GM12878 (cell line): ENCODE measurements at regions not wholly inside any gene's neighbourhood (a gene's known extent, or its start where the extent isn't known, plus 50 kb on each side); places are given as distances from the start of the nearest gene placed in this dataset.

Source experiments
- ATAC-seq: fragments of 200-7000 bp; cut with Tn5 transposase; 3 replicates; pipeline ENCODE4 v1.9.1; 2020; ENCODE audit warnings: mild to moderate bottlenecking, moderate library complexity
- BruUV-seq: library from RNA; stranded (reverse); fragments of 400-500 nt; replicated peaks from 2 replicates; lab custom pipeline; 2021; lab: Mats Ljungman, UMichigan
- CTCF ChIA-PET: fragments of 300-600 bp; sonication (Branson Sonifier 250); formaldehyde crosslinking; extraction: SDS; loops from one replicate; lab custom pipeline; 2021; ENCODE audit warnings: inconsistent platforms; lab: Yijun Ruan, JAX
- POLR2A ChIA-PET: fragments of 350-600 bp; formaldehyde crosslinking; extraction: SDS; loops from one replicate; lab custom pipeline; 2021; ENCODE audit warnings: inconsistent platforms; lab: Charles Lee
- RAD21 ChIA-PET: fragments of 300-600 bp; sonication (Branson Sonifier 250); formaldehyde crosslinking; loops from one replicate; lab custom pipeline; 2023; ENCODE audit warnings: antibody characterized with exemption; ENCODE audit not compliant: unreplicated experiment; lab: Charles Lee
- SMC1A ChIA-PET: fragments of 300-600 bp; sonication (Branson Sonifier 250); formaldehyde crosslinking; loops from one replicate; lab custom pipeline; 2023; ENCODE audit not compliant: unreplicated experiment, uncharacterized antibody; lab: Charles Lee
- DNase-seq: peaks from one replicate; pipeline ENCODE4 v3.0.0-alpha.2; 2011; ENCODE audit warnings: low read depth, low spot score
- FAIRE-seq: peaks from 3 replicates; lab custom pipeline; 2011; peaks lifted over from hg19 to GRCh38; lab: Jason Lieb, UNC
- H2AFZ ChIP-seq: 2 replicates; pipeline ENCODE4 v1.6.0; 2011; ENCODE audit warnings: low read depth, low read length, control low read depth; ENCODE audit not compliant: control insufficient read depth
- H3K27ac ChIP-seq: 2 replicates; pipeline ENCODE4 v1.5.1; 2011; ENCODE audit warnings: control low read depth; ENCODE audit not compliant: control insufficient read depth, insufficient read depth
- H3K27me3 ChIP-seq, 2 experiments: replicated peaks in 1 of 2; 2 replicates each; pipeline versions ENCODE4 v1.6.0 to v1.6.1; 2011; ENCODE audit warnings: low read length in 1 of 2; ENCODE audit not compliant: control insufficient read depth in 2 of 2, insufficient read depth in 2 of 2
- H3K36me3 ChIP-seq, 2 experiments: 2 replicates each; pipeline ENCODE4 v1.5.1; 2011; ENCODE audit warnings: low read length in 1 of 2; ENCODE audit not compliant: control insufficient read depth in 2 of 2, insufficient read depth in 2 of 2
- H3K4me1 ChIP-seq: 2 replicates; pipeline ENCODE4 v1.6.1; 2011; ENCODE audit warnings: mild to moderate bottlenecking, low read length, moderate library complexity, mixed read lengths; ENCODE audit not compliant: control insufficient read depth, insufficient read depth
- H3K4me2 ChIP-seq: 2 replicates; pipeline ENCODE4 v1.6.0; 2011; ENCODE audit warnings: control low read depth; ENCODE audit not compliant: control insufficient read depth, insufficient read depth
- H3K4me3 ChIP-seq: fragments of 200-600 bp; sonication (generic); 2 replicates; pipeline ENCODE4 v1.5.1; 2016
- H3K79me2 ChIP-seq: 2 replicates; pipeline ENCODE4 v1.6.0; 2011; ENCODE audit warnings: low read length; ENCODE audit not compliant: control insufficient read depth, insufficient read depth
- H3K9ac ChIP-seq: 2 replicates; pipeline ENCODE4 v1.8.0; 2011; ENCODE audit warnings: low read length, control low read depth, mixed read lengths; ENCODE audit not compliant: control insufficient read depth, insufficient read depth
- H3K9me3 ChIP-seq: replicated peaks from 3 replicates; pipeline ENCODE4 v1.5.1; 2011; ENCODE audit warnings: mild to moderate bottlenecking, low read length; ENCODE audit not compliant: control insufficient read depth, insufficient read depth
- H4K20me1 ChIP-seq: 2 replicates; pipeline ENCODE4 v1.6.0; 2011; ENCODE audit not compliant: control insufficient read depth, insufficient read depth
- ATF2 ChIP-seq: IDR thresholded peaks from 2 replicates; pipeline ENCODE4 v1.6.1; 2012; ENCODE audit warnings: low read length, inconsistent platforms
- BACH1 ChIP-seq: fragments of 450-650 bp; IDR thresholded peaks from 2 replicates; pipeline ENCODE4 v1.6.1; 2017; ENCODE audit warnings: mild to moderate bottlenecking, borderline replicate concordance
- BCL3 ChIP-seq: IDR thresholded peaks from 2 replicates; pipeline ENCODE4 v1.6.1; 2011; ENCODE audit warnings: borderline replicate concordance, low read depth, mild to moderate bottlenecking, moderate library complexity, low read length; ENCODE audit not compliant: insufficient read depth, poor library complexity, severe bottlenecking
- CHD4 ChIP-seq: fragments of 200-600 bp; sonication (generic); IDR thresholded peaks from 2 replicates; pipeline ENCODE4 v1.6.1; 2016; ENCODE audit warnings: mild to moderate bottlenecking
- CUX1 ChIP-seq: IDR thresholded peaks from 2 replicates; pipeline ENCODE4 v1.6.1; 2012; ENCODE audit warnings: improper control_type of control experiment, low read depth, low read length; ENCODE audit not compliant: insufficient replicate concordance
- HCFC1 ChIP-seq: fragments of 150-350 bp; IDR thresholded peaks from 2 replicates; pipeline ENCODE4 v1.6.1; 2014; ENCODE audit warnings: low read length
- MXI1 ChIP-seq: fragments of 150-350 bp; IDR thresholded peaks from 2 replicates; pipeline ENCODE4 v1.6.1; 2011; ENCODE audit warnings: low read depth, mild to moderate bottlenecking, inconsistent platforms, low read length, improper control_type of control experiment
- PML ChIP-seq: IDR thresholded peaks from 2 replicates; pipeline ENCODE4 v1.6.1; 2012; ENCODE audit warnings: low read length, inconsistent platforms
- RELA ChIP-seq: fragments of 450-650 bp; IDR thresholded peaks from 2 replicates; pipeline ENCODE4 v1.8.0; 2014; ENCODE audit warnings: borderline replicate concordance; ENCODE audit not compliant: partially characterized antibody
- STAT1 ChIP-seq: fragments of 450-650 bp; conservative IDR thresholded peaks from 2 replicates; pipeline ENCODE4 v1.6.1; 2014; ENCODE audit warnings: antibody characterized with exemption, mild to moderate bottlenecking
- SUZ12 ChIP-seq: fragments of 200-600 bp; sonication (generic); IDR thresholded peaks from one replicate; pipeline ENCODE4 v1.6.1; 2018; ENCODE audit warnings: antibody characterized with exemption, mild to moderate bottlenecking; ENCODE audit not compliant: unreplicated experiment
- ZNF592 ChIP-seq: fragments of 450-650 bp; IDR thresholded peaks from 2 replicates; pipeline ENCODE4 v1.6.1; 2017; ENCODE audit warnings: mild to moderate bottlenecking, moderate library complexity
- ZZZ3 ChIP-seq: IDR thresholded peaks from 2 replicates; pipeline ENCODE4 v1.6.1; 2011; ENCODE audit warnings: low read depth; ENCODE audit not compliant: control insufficient read depth, insufficient read length
- WGBS: methylation state at CpG from one replicate; pipeline ENCODE4 v1.1.6; 2016; ENCODE audit warnings: low lambda C conversion rate; ENCODE audit not compliant: insufficient replicate concordance, insufficient coverage; ENCODE audit errors: missing lambda C conversion rate; 5-methylcytosine and 5-hydroxymethylcytosine counted together
- in situ Hi-C: fragments of 300-500 bp; cut with MboI; formaldehyde crosslinking; loops from 9 replicates; pipeline ENCODE4 v1.14.3; 2018; ENCODE audit warnings: mixed read lengths
- intact Hi-C: fragments of 100-400 bp; cut with micrococcal nuclease; formaldehyde crosslinking; loops from one replicate; pipeline ENCODE4 v1.14.2; 2022; ENCODE audit not compliant: unreplicated experiment

- RAD21 ChIA-PET, result no interaction called here
- BruUV-seq, result no TSS peak
- 3% methylated on average over 2 of the region's 2 CpGs for WGBS
- FAIRE-seq, result no peak
- TF ChIP-seq ZNF592, result no peak
- no peak for TF ChIP-seq CHD4
- no peak for TF ChIP-seq STAT1
- TF ChIP-seq RELA, result no peak
- no peak for TF ChIP-seq PML
- TF ChIP-seq CUX1, result no peak
- TF ChIP-seq BACH1, result no peak
- no peak for TF ChIP-seq MXI1
- no peak for TF ChIP-seq ZZZ3
- TF ChIP-seq ATF2, result no peak
- no peak for TF ChIP-seq HCFC1
- no peak for TF ChIP-seq BCL3
- TF ChIP-seq SUZ12, result no peak
- TF ChIP-seq, all 136 proteins: peak for 0
- intact Hi-C loops (no loop called here), in situ Hi-C loops (no loop called here)
- Histone ChIP-seq H3K27me3 (no peaks in the 10 kb centered on the region), H3K4me3 (no peak overlapping the region), H3K4me1 (no peaks in the 10 kb centered on the region), H3K27ac (no peak overlapping the region), H3K79me2 (no peaks in the 10 kb centered on the region), H2AFZ (no peak overlapping the region), H3K4me2 (no peak overlapping the region), H3K36me3 (no peaks in the 10 kb centered on the region), H3K9me3 (no peaks in the 10 kb centered on the region), H4K20me1 (no peaks in the 10 kb centered on the region), H3K9ac (no peak overlapping the region)
- ChIA-PET SMC1A (no interaction called here), CTCF (no interaction called here), POLR2A (no interaction called here)
- DNase-seq (no peak), ATAC-seq (no peak)
These were observed 312.2 kb upstream of the IRX4 start for GRCh38 chr5:2194949-2195348.
